MM.1S (cell line): ENCODE measurements at regions not wholly inside any gene's neighbourhood (a gene's known extent, or its start where the extent isn't known, plus 50 kb on each side); places are given as distances from the start of the nearest gene placed in this dataset.
"Not testable (repeated sequence)": the region's sequence is repeated elsewhere in the genome, so short reads cannot be mapped to it uniquely, and the experiment has no call there.

Source experiments
- DNase-seq: peaks from one replicate; pipeline ENCODE4 v3.0.0-alpha.2; 2015
- H2AFZ ChIP-seq: fragments of 300-600 bp; sonication (generic); 2 replicates; pipeline ENCODE4 v1.6.0; 2016; ENCODE audit warnings: antibody characterized with exemption, low read length
- H3F3A ChIP-seq: fragments of 300-600 bp; sonication (generic); 2 replicates; pipeline ENCODE4 v1.6.1; 2016; ENCODE audit warnings: mild to moderate bottlenecking, antibody characterized with exemption, low read length, moderate library complexity, mixed read lengths; ENCODE audit not compliant: insufficient read depth
- H3K27ac ChIP-seq: fragments of 300-600 bp; sonication (generic); 2 replicates; pipeline ENCODE4 v1.5.1; 2016; ENCODE audit warnings: mild to moderate bottlenecking, low read length
- H3K27me3 ChIP-seq: fragments of 300-600 bp; sonication (generic); replicated peaks from 2 replicates; pipeline ENCODE4 v1.6.0; 2016; ENCODE audit warnings: low read length; ENCODE audit not compliant: insufficient read depth
- H3K36me3 ChIP-seq: fragments of 300-600 bp; sonication (generic); replicated peaks from 2 replicates; pipeline ENCODE4 v1.6.1; 2016; ENCODE audit warnings: mild to moderate bottlenecking, low read length, mixed read lengths; ENCODE audit not compliant: insufficient read depth
- H3K4me1 ChIP-seq: fragments of 300-600 bp; sonication (generic); 2 replicates; pipeline ENCODE4 v1.6.1; 2016; ENCODE audit warnings: low read length, mixed read lengths
- H3K4me2 ChIP-seq: fragments of 300-600 bp; sonication (generic); 2 replicates; pipeline ENCODE4 v1.6.0; 2016; ENCODE audit warnings: low read depth, low read length
- H3K4me3 ChIP-seq: fragments of 300-600 bp; sonication (generic); 2 replicates; pipeline ENCODE4 v1.5.1; 2016; ENCODE audit warnings: low read length, mixed read lengths
- H3K79me2 ChIP-seq: fragments of 300-600 bp; sonication (generic); 2 replicates; pipeline ENCODE4 v1.6.1; 2016; ENCODE audit warnings: mixed run types, low read length, mixed read lengths
- H3K9ac ChIP-seq: fragments of 300-600 bp; sonication (generic); 2 replicates; pipeline ENCODE4 v1.6.1; 2016; ENCODE audit warnings: low read length, mixed read lengths
- H3K9me2 ChIP-seq: fragments of 300-600 bp; sonication (generic); replicated peaks from 2 replicates; pipeline ENCODE4 v1.6.1; 2016; ENCODE audit warnings: mild to moderate bottlenecking, low read length, mixed read lengths; ENCODE audit not compliant: insufficient read depth
- H3K9me3 ChIP-seq: fragments of 300-600 bp; sonication (generic); replicated peaks from 2 replicates; pipeline ENCODE4 v1.6.1; 2016; ENCODE audit warnings: mild to moderate bottlenecking, low read length, mixed read lengths; ENCODE audit not compliant: insufficient read depth
- H4K20me1 ChIP-seq: fragments of 300-600 bp; sonication (generic); 2 replicates; pipeline ENCODE4 v1.6.1; 2016; ENCODE audit warnings: mild to moderate bottlenecking, low read length, moderate library complexity, mixed read lengths; ENCODE audit not compliant: insufficient read depth
- EZH2 ChIP-seq: fragments of 300-600 bp; sonication (generic); optimal IDR thresholded peaks from 2 replicates; pipeline ENCODE3; 2017; ENCODE audit warnings: low read depth, mild to moderate bottlenecking, antibody characterized with exemption, low read length, mixed read lengths
- EZH2phosphoT487 ChIP-seq: fragments of 300-600 bp; sonication (generic); IDR thresholded peaks from 2 replicates; pipeline ENCODE4 v1.6.1; 2018; ENCODE audit warnings: antibody characterized with exemption, low read length
- TF ChIP-seq, protein P1 (sequence below): fragments of 300-600 bp; sonication (generic); IDR thresholded peaks from 2 replicates; pipeline ENCODE4 v1.5.1; 2016; ENCODE audit warnings: antibody characterized with exemption, low read length, mixed read lengths

DNA sequence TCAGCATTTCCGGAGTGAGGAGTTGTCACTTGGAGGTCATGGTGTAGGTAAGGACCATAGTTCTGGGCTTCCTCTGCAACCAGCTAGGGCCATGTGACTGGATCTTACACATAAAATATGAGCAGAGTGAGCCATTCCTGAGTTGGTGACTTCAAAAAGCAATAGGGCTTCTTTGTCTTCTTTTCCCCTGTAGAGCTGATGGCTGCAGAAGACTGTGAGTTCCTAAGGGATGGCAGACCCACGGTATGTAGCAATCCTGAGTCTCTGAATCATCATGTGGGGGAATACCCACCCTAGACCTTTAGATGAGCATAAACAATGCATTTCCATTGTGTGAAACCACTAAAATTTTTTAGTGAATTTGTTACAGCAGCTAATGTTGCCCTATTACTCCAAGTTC, 151.1 kb upstream of the TBX3 start:
- H3K79me2 ChIP-seq = no peaks in the 10 kb centered on the region
- H3K27me3 ChIP-seq = no peaks in the 10 kb centered on the region
- no peak overlapping the region for H3K4me3 ChIP-seq
- H3K36me3 ChIP-seq = no peaks in the 10 kb centered on the region
- no peak overlapping the region for H2AFZ ChIP-seq
- TF ChIP-seq EZH2phosphoT487 (no peak), EZH2 (no peak)
- TF ChIP-seq, protein P1, sequence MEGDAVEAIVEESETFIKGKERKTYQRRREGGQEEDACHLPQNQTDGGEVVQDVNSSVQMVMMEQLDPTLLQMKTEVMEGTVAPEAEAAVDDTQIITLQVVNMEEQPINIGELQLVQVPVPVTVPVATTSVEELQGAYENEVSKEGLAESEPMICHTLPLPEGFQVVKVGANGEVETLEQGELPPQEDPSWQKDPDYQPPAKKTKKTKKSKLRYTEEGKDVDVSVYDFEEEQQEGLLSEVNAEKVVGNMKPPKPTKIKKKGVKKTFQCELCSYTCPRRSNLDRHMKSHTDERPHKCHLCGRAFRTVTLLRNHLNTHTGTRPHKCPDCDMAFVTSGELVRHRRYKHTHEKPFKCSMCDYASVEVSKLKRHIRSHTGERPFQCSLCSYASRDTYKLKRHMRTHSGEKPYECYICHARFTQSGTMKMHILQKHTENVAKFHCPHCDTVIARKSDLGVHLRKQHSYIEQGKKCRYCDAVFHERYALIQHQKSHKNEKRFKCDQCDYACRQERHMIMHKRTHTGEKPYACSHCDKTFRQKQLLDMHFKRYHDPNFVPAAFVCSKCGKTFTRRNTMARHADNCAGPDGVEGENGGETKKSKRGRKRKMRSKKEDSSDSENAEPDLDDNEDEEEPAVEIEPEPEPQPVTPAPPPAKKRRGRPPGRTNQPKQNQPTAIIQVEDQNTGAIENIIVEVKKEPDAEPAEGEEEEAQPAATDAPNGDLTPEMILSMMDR = no peak
- H3K9me2 ChIP-seq = no peaks in the 10 kb centered on the region
- no peak overlapping the region for H3K4me2 ChIP-seq
- H3K27ac ChIP-seq = no peak overlapping the region
- no peak overlapping the region for H3K9ac ChIP-seq
- no peak for DNase-seq
- H3K9me3 ChIP-seq = no peaks in the 10 kb centered on the region
- H3F3A ChIP-seq = no peaks in the 10 kb centered on the region
- H3K4me1 ChIP-seq = no peaks in the 10 kb centered on the region
- no peaks in the 10 kb centered on the region for H4K20me1 ChIP-seq

DNA sequence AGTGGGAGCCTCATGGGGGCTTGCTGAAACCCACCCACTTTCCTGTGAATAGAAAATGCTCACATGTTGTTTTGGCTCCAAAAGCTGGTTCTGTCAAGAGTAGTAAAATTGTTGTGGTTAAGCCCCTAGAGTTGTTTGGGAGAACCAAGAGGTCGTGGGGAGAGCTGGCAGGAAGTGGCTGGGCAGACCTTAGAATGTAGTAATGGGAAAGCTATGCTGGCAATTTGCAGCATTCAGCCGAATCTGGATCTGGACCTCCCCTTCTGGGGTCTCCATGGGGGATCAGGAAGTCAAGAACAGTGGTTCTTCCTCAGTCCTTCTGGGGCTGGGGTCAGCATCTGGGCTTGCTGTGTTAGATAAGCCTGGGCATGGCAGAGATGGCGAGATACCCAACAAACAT, 150.6 kb upstream of the TBX3 start:
- H3K27me3 ChIP-seq = no peaks in the 10 kb centered on the region
- no peak overlapping the region for H3K9ac ChIP-seq
- no peak overlapping the region for H3K4me2 ChIP-seq
- TF ChIP-seq EZH2 (no peak), EZH2phosphoT487 (no peak)
- TF ChIP-seq, protein P1 = no peak
- H3K4me3 ChIP-seq = no peak overlapping the region
- DNase-seq = no peak
- no peak overlapping the region for H2AFZ ChIP-seq
- H3F3A ChIP-seq = no peaks in the 10 kb centered on the region
- H3K27ac ChIP-seq = no peak overlapping the region
- H3K79me2 ChIP-seq = no peaks in the 10 kb centered on the region
- H3K36me3 ChIP-seq = no peaks in the 10 kb centered on the region
- no peaks in the 10 kb centered on the region for H3K9me3 ChIP-seq
- H3K4me1 ChIP-seq = no peaks in the 10 kb centered on the region
- no peaks in the 10 kb centered on the region for H4K20me1 ChIP-seq
- H3K9me2 ChIP-seq = no peaks in the 10 kb centered on the region

DNA sequence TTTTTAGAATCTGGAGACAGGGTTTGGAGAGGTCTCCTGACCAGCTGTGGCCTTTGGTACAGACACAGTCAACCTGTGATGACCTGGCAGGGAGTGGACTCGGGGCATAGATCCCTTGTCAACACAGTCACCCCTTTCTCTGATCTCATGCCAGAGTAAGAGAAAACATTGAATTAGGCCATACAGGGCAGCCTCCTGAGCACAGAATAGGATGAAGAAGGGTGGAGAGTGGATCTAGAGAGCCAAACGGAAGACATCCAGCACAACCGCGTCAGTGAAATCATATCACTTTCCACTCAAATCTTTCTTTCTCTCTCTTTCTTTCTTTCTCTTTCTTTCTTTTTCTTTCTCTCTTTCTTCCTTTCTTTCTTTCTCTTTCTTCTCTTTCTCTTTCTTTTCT, 145.9 kb upstream of the TBX3 start:
- Histone ChIP-seq H3K9ac (no peak overlapping the region), H3K79me2 (no peaks in the 10 kb centered on the region), H3F3A (no peaks in the 10 kb centered on the region), H3K4me1 (no peaks in the 10 kb centered on the region), H3K27ac (no peak overlapping the region), H3K4me3 (no peak overlapping the region), H4K20me1 (no peaks in the 10 kb centered on the region), H2AFZ (no peak overlapping the region), H3K9me2 (no peaks in the 10 kb centered on the region), H3K36me3 (no peaks in the 10 kb centered on the region), H3K27me3 (no peaks in the 10 kb centered on the region), H3K4me2 (no peak overlapping the region), H3K9me3 (no peaks in the 10 kb centered on the region)
- DNase-seq = no peak
- no peak for TF ChIP-seq EZH2phosphoT487
- no peak for TF ChIP-seq EZH2
- TF ChIP-seq, protein P1 = no peak

DNA sequence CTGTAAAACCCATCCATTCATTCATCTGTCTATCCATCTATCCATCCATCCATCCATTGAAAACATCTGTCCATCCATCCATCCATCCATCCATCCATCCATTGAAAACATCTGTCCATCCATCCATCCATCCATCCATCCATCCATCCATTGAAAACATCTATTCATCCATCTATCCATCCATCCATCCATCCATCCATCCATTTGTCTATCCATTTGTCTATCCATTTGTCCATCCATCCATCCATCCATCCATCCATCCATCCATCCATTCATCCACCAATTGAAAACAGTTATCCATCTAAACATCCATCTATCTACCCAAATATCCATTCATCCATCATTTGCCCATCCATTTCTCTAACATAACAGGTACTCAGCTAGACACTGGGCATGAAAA, 145.3 kb upstream of the TBX3 start:
- H3F3A ChIP-seq, H3K36me3 ChIP-seq, H3K9me2 ChIP-seq, H3K4me3 ChIP-seq, H3K4me1 ChIP-seq, H3K4me2 ChIP-seq, H3K79me2 ChIP-seq, H3K27ac ChIP-seq, H3K9ac ChIP-seq, H4K20me1 ChIP-seq, H3K27me3 ChIP-seq, H3K9me3 ChIP-seq, H2AFZ ChIP-seq, DNase-seq: not testable (repeated sequence)
